Myocyte (in vitro differentiated cells): ENCODE measurements at regions not wholly inside any gene's neighbourhood (a gene's known extent, or its start where the extent isn't known, plus 50 kb on each side); places are given as distances from the start of the nearest gene placed in this dataset.

Experiments
- DNase-seq: peaks from one replicate; pipeline ENCODE4 v3.0.0-alpha.2; 2012; ENCODE audit warnings: low read depth

DNA sequence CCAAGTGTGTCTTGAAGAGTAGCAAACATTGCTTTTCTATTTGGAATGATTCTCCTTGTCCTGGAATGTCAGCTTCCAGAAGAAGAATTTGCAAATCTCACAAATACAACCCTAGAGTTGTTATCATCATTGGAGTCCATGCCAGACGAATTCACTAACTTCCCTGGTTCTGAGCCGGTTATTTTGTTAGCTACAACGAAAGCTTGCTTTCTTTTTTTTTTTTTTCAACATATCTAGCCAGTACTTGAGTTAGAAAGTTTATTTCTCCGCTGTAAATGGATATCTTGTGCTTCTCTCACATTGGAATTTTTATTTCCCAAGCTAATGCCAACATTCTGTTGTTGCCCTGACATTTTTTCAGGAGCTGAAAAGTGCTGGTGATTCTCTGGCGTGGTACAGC lies 138.1 kb upstream of the POM121L12 start:
- DNase-seq = no peak

DNA sequence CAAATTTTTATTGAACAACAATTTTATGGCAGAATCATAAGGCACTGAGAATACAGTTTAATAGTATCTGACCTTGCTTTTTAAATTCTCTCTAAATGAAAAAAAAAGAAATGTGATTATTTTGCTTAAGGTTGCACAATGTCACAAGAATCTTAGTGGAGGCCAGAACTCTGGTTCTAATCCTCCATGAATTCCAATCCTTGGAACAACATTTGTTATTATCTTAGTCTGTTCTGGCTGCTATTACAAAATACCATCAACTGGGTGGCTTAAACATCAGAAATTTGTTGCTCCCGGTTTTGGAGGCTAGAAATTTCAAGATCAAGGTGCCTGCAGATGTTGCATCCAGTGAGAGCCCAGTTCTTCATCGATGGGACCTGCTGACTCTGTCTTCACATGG lies 158.2 kb upstream of the POM121L12 start:
- DNase-seq = no peak

DNA sequence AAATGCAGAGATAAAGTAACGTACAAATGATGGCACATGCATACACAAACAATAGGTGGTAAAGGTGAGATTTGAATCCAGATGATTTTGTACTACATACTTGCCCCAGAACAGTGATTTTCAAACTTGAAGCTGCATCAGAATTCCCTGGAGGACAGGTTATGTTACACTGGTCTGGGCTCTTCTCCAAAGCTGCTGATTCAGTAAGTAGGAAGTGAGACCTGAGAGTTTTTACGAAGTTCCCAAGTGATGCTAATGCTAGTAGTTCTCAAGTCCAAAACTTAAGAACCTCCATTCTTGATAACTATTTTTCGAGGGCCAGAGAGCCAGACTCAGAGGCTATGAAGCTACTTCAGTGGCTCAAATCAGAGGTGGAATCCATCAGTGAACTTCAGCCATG lies 159.0 kb upstream of the POM121L12 start:
- peak; percentile 2 for DNase-seq

DNA sequence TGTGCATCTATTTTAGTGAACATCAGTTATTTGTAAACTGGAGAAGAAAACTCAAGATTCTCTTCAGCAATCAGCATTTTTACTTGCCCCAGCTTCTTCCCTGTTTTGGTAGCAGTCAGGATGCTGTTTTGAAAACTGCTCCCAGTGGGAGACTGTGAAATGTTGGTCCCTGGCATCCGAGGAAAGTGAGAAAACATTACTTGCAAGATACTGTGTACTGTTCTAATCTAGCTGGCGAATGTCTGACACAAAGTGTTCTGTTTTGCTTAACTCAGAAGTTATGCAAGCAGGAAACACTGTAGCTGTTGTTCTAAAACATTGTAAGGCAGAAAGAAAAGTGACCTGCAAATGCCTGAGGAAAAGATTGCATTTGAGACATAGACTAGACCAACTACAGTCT lies 171.8 kb upstream of the POM121L12 start:
- no peak for DNase-seq

DNA sequence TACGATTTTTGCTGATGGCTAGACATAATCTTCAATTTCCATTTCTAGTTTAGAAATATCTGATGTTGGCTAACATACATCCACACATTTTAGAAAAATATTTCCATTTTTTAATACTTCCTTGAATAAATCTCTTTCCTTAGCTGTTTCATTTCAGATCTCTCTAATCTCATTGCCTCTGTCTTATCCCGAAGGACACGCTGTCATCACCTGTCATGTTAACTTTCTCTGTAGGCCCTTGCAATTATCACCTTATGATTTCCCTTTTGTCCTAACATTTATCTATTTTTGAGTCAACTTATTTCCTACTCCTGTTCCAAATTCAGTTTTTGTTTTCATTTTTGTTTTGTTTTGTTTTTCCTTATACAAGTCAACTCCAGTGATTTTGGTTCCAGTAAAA lies 173.1 kb upstream of the POM121L12 start:
- DNase-seq = no peak

DNA sequence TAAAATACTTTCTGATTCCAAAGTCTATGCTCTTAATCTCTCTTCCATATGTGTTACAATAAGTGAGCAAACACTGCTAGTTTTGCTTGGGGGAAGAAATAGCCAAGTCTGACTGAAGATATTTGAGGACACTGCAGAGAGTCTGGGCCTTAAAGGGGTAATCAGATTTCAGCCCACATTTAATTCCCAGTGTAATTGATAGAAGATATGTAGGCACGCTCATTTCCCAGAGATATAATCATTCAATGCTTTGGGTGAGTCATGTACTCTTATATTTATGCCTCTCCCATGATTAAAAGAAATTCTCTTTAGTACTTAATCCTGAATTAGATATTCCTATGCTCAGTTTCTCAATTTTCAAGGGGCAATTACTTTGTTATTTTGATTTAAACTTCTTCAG lies 178.1 kb upstream of the POM121L12 start:
- DNase-seq = no peak

DNA sequence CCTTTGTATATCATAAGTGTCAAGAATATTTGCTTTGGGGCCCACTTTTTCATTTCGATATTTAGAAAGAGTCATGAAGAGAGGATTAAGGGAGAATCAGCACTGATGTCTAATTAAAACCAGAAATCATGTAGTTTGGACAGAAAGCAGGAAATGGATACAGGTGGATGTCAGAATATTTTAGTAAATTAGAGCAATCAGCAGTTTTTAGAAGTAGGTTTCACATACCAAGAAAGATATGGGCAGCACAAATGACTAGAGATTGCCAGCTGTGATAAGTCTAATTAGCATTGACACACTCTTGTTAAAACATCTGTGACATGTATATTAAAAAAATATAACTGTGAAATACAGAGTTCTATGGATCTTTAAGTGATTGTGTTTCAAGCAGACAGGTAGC lies 180.8 kb upstream of the POM121L12 start:
- no peak for DNase-seq

DNA sequence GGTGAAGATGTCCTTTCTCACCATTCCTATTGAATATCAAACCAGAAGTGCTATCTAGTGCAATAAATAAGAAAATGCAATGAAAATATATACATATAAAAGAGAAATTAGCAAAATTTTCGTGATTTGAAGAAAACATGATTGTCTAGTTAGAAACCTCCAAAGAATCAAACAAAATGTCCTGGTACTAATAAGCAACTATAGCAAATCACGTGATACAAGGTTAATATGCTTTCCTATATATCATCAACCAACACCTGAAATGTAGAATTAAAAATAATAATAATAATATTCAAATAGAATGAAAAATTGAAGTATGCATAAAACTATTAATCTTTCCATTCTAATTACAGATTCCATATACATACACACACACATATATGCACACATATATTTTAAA lies 183.9 kb upstream of the POM121L12 start:
- DNase-seq = no peak

DNA sequence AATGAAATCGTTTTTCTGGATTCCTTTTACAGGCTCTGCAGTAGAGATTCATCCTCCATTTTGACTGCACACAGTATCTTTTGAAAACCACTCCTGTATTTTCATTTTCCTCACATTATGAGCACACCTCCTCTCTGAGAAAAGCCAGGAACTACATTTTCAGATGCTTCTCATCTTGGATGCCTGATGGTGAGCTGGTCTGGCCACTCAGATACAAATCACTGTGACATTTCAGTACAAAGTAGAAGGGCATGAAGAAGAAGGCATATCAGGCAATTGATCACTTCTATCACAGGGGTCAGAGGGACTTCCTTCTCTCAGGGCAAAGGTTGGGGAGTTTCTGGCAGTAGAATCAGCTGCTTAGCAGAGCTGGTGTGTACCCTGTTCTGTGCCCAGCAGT lies 192.0 kb upstream of the POM121L12 start:
- DNase-seq = no peak

DNA sequence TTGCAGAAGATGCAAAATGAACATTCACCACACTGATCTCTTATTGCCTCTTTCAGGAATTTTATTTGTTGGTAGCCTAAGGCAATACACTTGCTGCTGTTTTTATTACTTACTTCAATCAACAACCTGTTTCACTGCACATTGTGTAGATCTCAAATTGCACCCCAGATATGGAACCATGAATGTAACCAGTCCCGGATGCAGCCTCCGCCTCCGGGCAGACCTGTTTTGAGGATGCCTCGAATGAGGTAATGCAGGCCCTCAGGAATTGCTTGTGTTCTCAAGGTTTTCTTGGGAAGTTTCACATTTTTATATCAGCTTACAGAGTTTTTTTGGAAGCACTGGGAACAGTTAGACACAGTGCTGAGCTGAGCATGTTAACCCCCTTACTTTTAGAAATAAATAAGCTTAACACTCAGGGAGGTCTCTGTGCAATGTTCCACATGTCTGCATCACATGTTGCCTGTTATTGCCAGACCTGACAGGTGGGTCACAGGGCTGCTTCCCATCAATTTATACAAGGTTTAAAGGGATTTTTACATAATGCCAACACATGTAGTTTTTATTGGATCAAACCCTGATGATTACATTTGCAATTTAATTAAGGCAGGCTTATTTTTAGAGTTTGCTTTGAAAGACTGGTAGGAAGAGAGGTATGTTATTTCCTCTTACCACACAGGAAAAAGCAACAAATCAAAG lies 193.1 kb upstream of the POM121L12 start:
- DNase-seq = no peak

DNA sequence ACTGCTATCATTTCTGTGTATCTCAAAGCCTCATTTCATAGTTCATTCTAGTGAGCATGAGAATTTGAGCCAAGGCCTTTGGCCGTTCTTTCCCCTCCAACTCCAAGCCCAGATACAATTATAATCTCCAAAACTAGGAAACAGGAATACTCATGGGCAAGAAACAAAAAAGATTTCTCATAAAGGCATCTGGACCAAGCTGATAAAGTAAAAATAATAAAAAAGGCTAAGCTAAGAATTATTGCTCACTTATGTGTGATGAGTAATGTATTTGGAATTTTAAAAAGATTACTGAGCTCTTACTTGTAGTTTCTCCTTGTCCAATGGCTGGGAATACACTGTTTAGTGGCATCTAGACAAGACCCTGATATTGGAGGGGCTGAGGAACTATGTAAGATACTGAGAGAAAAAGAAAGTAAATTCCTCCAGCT lies 196.4 kb upstream of the POM121L12 start:
- DNase-seq = peak; percentile 75

DNA sequence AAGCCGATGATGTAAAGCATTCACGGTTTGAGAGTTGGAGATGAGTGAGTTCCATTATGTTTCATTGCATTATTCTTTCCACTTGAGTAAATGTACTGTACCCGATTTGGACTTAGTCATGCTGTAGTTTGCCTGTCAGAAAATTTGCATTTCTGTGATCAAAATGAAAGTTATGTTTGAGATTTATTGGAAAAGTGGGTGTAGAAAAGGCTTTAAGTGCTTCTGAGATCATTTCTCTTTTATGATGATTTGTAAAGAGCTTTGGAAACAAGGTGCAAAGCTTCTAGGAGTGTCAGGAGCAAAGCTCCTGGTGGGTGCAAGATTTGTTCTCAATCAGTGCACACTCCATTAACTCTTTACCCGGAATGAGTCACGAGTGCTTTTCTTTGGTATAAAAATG lies 204.1 kb upstream of the POM121L12 start:
- DNase-seq = no peak

DNA sequence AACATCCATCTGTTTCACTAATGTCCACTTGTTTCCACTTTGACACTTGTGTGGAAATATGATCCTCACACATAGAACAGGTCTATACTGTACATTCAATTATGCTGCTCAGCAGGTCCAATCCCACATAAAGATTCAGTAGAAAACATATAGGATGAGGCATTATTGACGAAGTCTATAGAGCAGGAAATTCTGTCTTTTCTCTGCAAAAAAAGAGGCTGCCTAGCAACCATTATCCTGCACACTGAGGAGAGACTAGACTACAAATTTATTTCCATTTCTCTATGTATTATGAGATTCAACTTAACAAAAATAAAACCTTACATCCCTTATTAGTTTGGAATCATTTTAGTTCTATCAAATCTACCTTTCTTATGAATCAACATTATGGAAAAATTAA lies 204.6 kb upstream of the POM121L12 start:
- no peak for DNase-seq

DNA sequence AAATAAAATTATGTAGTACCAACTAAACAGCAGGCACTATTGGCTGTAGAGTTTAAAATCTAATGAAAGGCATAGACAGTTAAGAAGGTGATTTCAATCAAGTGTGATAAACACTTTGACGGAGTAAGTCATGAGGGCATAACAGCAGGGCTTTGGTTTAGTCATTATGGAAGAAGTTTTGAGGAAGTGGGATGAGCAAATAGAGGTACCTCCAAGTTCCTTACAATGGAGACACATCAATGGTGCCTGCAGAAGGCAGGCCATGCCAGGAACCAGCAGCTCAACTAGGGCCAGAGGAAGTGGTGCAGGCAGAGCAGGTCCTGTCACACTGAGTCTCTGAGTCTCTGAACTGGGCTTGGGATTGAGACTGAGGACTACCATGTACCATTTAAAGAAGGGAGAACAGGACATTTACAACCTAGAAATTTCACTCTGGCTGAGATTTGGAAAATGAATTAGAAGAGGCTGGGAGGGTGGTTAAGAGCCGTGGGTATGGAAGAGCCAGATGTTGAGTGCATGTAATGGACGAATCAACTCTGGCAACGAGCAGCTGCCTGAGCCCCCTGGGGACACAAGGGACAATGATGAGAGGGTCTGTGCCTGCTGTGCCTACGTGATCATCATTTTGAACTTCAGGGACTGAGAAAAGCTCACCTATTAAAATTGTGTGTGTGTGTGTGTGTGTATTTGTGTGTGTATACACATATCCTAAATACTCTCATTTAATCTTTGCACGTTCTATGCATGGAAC lies 208.7 kb upstream of the POM121L12 start:
- DNase-seq = no peak

DNA sequence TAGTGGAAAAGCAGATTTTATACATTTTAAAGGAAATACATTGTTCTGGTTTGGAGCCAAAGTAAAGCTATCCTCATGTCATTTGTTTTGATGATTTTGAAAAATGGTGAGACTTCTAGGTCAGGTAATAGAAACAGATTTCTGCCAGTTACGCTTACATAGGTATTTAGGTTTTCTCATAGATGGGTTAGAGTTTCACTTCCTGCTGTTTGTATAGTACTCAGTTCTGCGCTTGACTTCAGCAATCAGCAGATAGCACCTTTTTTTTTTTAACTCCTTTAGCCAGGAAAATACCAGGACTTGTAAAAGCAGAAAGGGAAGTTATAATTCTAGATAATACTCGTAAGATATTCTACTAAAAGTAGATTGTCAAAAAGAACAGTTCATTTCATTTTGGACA lies 209.8 kb upstream of the POM121L12 start:
- DNase-seq = no peak

DNA sequence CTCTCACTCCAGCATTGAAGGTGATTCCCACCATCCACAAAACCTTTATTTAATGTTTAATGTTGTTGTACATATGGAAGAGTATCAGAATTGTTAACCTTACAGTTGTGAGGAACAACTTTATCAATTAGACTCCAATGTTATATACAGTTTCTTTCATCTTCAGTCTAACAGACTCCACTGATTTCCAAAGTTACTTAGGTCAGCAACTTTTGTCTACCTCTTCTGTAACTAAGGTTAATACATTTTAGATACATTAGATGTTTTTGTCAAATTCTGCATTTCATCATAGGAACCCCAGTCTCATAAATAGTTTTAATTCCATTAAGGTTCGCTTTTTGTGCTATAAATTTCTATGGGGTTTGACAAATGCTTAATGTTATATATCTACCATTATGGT lies 223.9 kb upstream of the POM121L12 start:
- DNase-seq = no peak

DNA sequence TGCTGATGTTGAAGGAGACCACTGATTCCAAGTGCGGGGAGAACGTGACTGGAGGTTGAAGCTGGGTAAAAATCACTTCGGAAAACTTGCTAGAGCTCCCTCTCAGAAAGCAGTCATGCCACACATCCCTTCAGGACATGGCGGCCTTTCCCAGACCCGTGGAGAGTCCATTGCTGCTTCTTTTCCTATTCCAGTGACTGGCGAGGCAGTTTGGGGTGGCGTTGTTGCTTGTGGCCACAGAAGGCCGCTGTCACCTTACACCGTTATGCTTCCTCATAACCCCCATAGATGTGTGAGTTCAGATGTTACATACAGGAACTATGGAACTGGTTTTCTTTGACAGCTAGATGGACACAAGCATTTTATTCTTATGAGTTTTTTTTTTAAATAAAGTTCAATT lies 235.6 kb upstream of the POM121L12 start:
- no peak for DNase-seq

DNA sequence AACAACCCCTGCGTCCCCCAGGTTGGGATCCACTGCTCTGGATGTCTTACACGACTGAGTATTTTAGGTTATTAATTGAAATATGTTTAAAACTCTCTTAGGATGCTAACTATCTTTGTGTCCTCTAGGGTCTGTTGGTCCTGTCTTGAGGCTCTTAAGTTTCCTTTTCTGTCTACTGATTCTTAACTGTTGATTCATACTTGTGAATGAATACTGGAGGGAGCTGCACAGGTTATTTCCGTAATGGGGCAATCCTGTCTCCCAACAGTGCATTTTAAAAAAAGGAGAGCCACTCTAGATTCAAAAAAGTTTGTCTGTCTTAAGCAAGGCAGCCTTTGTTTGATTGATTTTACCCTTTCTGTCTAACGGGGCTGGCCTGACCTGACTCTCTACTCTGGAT lies 237.6 kb upstream of the POM121L12 start:
- DNase-seq = no peak

DNA sequence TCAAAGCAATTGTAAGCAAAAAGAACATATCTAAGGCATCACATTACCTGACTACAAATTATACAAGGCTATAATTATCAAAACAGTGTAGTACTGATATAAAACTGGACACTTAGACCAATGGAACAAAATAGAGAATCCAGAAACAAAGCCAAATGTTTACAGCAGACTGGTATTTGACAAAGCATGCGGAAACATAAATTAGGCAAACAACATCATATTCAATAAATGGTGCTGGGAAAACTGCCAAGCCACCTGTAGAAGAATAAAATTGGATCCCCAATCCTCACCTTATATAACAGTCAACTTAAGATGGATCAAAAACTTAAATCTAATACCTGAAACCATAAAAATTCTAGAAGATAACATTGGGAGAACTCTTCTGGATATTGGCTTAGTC lies 240.8 kb upstream of the POM121L12 start:
- no peak for DNase-seq

DNA sequence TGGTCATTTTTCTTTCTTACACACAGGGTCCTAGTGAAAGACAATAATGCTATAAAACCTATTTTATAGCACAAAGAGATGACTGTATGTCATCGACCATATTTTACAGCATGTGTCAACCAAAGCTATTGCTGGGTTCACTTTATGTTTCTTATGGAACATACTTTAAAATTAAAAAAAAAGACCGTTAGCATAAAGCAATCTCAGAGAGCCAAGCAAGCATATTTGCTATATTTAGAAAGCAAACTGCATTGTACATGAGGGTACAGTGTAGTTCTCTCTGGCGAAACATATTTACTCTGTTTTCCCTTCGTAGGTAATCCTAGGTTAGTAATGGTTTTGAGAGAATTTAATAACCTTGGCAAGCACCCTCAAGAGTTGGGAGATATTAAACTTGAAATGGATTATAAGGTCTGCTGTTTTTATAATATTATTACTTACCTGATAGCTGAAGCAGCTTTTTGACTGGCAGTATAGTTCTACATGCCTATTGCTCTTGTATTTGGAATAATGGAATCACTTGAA lies 244.2 kb upstream of the POM121L12 start:
- no peak for DNase-seq

DNA sequence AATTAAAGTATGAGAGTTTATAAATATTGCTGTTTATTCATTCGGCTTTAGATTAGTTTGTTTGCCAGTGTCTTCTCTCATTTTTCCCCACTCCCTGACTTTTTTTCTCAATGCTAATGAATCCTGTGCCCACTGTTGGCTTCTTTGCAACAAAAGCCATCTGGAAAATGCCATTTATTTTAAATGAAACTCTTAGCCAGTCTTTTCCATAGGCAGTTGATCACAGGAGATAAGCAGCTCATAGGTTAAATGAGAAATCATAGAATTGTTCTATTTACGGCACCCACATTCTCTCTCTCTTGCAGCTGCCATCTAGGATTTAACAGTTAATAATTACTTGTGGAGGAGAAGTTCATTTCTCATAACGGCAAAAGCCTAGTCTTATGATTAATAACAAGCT lies 249.3 kb upstream of the POM121L12 start:
- DNase-seq = no peak

DNA sequence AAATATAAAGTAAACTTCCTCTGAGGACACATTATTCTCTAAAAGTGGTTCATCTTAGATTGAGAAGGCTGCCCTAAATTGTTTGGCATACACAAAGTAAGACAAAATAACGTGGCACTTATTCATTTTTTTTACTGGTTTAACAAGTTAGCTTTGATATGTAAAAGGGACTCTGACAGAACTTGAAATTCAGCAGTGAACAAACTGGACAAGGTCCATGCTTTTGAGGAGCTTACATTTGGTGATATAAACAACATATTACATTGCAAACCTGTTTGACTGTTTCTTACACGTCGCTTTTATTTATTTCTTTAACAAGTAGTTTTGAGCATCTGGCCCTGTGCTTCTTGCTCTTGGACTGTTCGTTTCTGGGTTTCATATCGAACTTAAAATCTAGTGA lies 253.1 kb upstream of the POM121L12 start:
- DNase-seq = no peak

DNA sequence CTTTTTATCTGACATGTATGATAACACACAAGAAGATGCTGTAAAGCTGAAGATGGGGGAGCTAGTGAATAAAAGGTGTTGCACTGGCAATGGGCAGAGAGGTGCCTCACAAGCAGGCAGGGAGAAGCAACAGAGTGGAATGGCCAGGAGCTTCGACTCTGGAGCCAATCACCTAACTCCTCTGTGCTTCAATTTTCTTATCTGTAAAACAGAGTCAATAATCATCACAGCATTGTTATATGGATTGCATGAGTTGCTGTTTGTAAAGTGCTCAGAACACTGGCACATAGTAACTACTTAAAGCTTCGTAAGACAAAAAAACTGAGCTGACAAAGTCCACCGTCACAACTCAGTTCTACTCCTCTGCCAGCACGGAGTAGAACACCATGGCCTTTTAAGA lies 254.2 kb upstream of the POM121L12 start:
- no peak for DNase-seq
